GM21528 (cell line): ENCODE measurements at regions not wholly inside any gene's neighbourhood (a gene's known extent, or its start where the extent isn't known, plus 50 kb on each side); places are given as distances from the start of the nearest gene placed in this dataset.
"Not testable (repeated sequence)": the region's sequence is repeated elsewhere in the genome, so short reads cannot be mapped to it uniquely, and the experiment has no call there.

Experiments used
- ATAC-seq: cut with Tn5 transposase; IDR thresholded peaks from one replicate; pipeline ENCODE4 v1.9.1; 2021; ENCODE audit warnings: mild to moderate bottlenecking, moderate library complexity; ENCODE audit not compliant: unreplicated experiment, low FRiP score

- no peak for ATAC-seq
Measured at GRCh38 chr12:93231938-93232337, 145.8 kb upstream of the NUDT4 start.

GRCh38 chr12:93234641-93235040, 143.1 kb upstream of the NUDT4 start:
- no peak for ATAC-seq

- no peak for ATAC-seq
Measured at GRCh38 chr12:93235881-93236280, 141.8 kb upstream of the NUDT4 start.

- ATAC-seq: no peak
Measured at GRCh38 chr12:93237235-93237915, 140.3 kb upstream of the NUDT4 start.

GRCh38 chr12:93238512-93239262, 139.0 kb upstream of the NUDT4 start:
- not testable (repeated sequence) for ATAC-seq

- not testable (repeated sequence) for ATAC-seq
Measured at GRCh38 chr12:93239789-93240188, 137.9 kb upstream of the NUDT4 start.

- no peak for ATAC-seq
Measured at GRCh38 chr12:93242154-93242972, 135.4 kb upstream of the NUDT4 start.

GRCh38 chr12:93243382-93243688, 134.4 kb upstream of the NUDT4 start:
- no peak for ATAC-seq

GRCh38 chr12:93243689-93244513, 133.8 kb upstream of the NUDT4 start:
- peak; percentile 50 for ATAC-seq

- ATAC-seq: no peak
Measured at GRCh38 chr12:93244514-93245077, 133.1 kb upstream of the NUDT4 start.

GRCh38 chr12:93245543-93245942, 132.2 kb upstream of the NUDT4 start:
- ATAC-seq: peak; percentile 64

GRCh38 chr12:93247313-93247991, 130.3 kb upstream of the NUDT4 start:
- ATAC-seq: no peak

GRCh38 chr12:93252221-93252620, 125.5 kb upstream of the NUDT4 start:
- ATAC-seq: no peak

GRCh38 chr12:93254911-93255310, 122.8 kb upstream of the NUDT4 start:
- no peak for ATAC-seq

GRCh38 chr12:93256256-93256969, 121.3 kb upstream of the NUDT4 start:
- no peak for ATAC-seq

GRCh38 chr12:93261505-93262094, 116.1 kb upstream of the NUDT4 start:
- ATAC-seq: no peak

GRCh38 chr12:93272997-93273396, 104.7 kb upstream of the NUDT4 start:
- ATAC-seq: no peak

- ATAC-seq: no peak
Measured at GRCh38 chr12:93273834-93274564, 103.7 kb upstream of the NUDT4 start.
